Uterus (tissue), 2 donors: ENCODE measurements at regions not wholly inside any gene's neighbourhood (a gene's known extent, or its start where the extent isn't known, plus 50 kb on each side); places are given as distances from the start of the nearest gene placed in this dataset.
"Not testable (repeated sequence)": the region's sequence is repeated elsewhere in the genome, so short reads cannot be mapped to it uniquely, and the experiment has no call there.

ENCODE experiments used
- POLR2A ChIP-seq, 2 donors: fragments of 450-650 bp; IDR thresholded peaks; one replicate each; pipeline ENCODE4 v1.6.1; 2016; ENCODE audit warnings: antibody characterized with exemption in 2 of 2, mild to moderate bottlenecking in 1 of 2, moderate library complexity in 1 of 2
- TF ChIP-seq, protein P1 (sequence below), 4 experiments: fragments of 200-600 bp in 2 of 4; fragments of 450-650 bp in 2 of 4; sonication (generic) in 2 of 4; IDR thresholded peaks; one replicate each; pipeline ENCODE4 v1.5.1; 2016 to 2019; ENCODE audit warnings: antibody characterized with exemption in 4 of 4, mild to moderate bottlenecking in 2 of 4, moderate library complexity in 1 of 4

DNA sequence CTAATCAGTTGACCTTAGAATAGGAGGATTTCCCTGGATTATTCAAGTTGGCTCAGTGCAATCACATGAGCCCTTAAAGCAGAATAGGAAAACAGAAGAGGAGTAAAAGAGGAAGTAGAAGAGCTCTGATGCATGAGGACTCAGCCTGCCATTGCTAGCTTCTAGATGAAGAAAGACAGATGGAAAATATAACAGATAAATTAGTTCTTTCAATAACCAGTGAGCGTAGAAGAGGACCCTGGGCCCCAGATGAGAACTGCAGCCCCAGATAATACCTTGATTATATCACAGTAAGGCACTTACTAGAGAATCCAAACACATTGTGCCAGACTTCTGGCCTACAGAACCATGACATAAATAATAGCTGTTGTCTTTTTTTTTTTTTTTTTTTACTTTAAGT, 314.0 kb downstream of the RAD51AP2 start:
- TF ChIP-seq, protein P1, sequence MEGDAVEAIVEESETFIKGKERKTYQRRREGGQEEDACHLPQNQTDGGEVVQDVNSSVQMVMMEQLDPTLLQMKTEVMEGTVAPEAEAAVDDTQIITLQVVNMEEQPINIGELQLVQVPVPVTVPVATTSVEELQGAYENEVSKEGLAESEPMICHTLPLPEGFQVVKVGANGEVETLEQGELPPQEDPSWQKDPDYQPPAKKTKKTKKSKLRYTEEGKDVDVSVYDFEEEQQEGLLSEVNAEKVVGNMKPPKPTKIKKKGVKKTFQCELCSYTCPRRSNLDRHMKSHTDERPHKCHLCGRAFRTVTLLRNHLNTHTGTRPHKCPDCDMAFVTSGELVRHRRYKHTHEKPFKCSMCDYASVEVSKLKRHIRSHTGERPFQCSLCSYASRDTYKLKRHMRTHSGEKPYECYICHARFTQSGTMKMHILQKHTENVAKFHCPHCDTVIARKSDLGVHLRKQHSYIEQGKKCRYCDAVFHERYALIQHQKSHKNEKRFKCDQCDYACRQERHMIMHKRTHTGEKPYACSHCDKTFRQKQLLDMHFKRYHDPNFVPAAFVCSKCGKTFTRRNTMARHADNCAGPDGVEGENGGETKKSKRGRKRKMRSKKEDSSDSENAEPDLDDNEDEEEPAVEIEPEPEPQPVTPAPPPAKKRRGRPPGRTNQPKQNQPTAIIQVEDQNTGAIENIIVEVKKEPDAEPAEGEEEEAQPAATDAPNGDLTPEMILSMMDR (IDR thresholded peaks at IDR 0.05): not testable (repeated sequence)
- TF ChIP-seq POLR2A (IDR thresholded peaks at IDR 0.05): not testable (repeated sequence)
